COLO668 (cell line): ENCODE measurements at regions not wholly inside any gene's neighbourhood (a gene's known extent, or its start where the extent isn't known, plus 50 kb on each side); places are given as distances from the start of the nearest gene placed in this dataset.
A peak's percentile ranks its signal among the peaks of the same experiment; 100 is the strongest.
"Not testable (repeated sequence)": the region's sequence is repeated elsewhere in the genome, so short reads cannot be mapped to it uniquely, and the experiment has no call there.

Experiments used
- DNase-seq: peaks from one replicate; lab custom pipeline; 2025; ENCODE audit not compliant: unreplicated experiment; lab: John Stamatoyannopoulos, UW

DNA sequence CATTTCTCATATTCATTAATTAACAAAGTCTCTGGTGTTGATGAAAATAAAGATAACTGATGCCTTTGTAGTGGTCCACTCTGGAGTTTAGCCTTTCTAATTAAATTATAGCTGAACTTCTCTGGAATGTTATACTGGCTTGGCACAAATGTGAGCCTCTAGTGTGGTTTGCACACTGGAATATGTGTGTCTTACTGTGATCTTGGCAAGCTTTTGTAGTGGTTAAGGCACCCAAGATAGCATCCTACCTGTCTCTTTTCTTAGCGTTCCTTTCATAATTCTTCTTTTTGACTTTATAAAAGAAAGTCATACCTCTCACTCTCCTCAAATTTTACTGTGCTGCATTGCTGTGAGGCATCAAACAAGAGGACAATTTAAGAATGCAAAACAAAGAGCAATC is 107.4 kb downstream of the UTRN start:
- DNase-seq, result no peak

DNA sequence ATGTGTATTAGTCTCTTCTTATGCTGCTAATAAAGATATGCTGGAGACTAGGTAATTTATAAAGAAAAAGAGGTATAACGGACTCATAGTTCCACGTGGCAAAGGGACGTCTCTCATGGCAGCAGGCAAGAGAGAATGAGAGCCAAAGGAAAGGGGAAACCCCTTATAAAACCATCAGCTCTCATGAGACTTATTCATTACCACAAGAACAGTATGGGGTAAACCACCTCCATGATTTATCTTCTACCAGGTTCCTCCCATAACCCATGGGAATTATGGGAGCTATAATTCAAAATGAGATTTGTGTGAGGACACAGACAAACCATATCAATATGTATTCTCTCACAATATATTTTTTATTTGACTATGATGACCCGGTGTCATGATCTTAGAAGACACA is 109.1 kb downstream of the UTRN start:
- DNase-seq, result no peak

DNA sequence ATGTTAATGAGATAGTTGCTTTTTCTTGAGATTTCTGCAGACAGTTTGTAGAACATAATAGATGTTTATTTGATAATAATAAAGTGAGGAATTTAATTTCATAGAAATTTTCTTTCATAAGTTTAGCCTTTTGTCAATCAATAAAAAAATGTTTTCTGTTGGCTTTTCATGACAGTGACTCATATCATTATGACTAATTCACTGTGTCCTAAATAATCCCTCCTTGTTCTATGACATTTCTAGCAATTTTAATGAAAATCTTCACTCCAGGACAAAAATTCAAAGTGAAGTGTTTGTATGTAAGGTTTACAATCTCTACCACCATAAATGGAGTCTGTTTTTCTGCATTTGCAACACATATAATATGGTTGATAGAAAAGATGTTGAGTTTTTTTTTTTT is 109.9 kb downstream of the UTRN start:
- DNase-seq, result no peak

DNA sequence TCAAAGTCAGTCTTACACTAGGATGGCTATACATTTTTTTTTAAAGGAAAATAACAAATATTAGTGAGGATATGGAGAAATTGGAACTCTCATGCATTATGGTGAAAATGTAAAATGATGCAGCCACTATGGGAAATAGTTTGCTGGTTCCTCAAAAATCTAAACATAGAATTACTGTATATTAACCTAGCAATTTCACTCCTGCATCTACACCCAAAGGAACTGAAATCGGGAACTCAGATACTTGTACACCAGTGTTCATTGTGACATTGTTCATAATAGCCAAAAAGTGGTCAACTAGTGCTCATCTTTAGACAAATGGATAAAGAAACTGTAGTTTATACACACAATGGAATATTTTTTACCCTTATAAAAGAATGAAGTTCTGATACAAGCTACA is 110.7 kb downstream of the UTRN start:
- DNase-seq, result no peak

DNA sequence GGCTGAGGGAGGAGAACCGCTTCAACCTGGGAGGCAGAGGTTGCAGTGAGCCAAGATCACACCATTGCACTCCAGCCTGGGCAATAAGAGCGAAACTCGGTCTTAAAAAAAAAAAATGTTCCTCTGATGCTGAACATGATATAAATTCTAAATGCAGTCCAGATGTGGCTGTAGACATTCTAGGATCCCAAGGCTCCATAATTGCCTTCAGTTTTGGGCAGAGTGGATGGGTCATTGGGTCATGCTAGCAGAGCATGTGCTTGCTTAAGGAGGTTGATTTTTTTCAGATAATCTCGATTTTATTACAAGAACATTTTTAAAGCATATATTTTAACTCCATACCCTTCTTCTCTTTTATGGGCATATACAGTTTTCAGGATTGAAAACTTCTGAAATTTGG is 112.0 kb downstream of the UTRN start:
- no peak for DNase-seq

DNA sequence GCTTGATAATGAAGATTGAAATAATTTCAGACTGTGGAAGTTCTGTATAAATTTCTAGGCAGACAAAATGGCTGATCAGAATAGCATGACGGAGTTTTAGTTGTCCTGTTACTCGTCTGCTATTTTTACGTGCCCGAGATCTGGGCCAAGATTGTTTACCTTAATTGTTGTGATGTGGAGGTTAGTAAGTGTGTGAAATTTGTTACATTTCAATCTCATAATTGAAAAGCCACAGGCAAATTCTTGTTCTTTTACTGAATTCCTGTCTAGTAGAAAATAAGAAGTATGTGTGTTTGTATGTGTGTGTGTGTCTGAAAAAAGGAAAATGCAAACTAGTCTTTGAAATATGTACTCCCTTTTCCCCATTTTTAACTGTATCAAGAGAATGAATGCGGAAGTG is 115.2 kb downstream of the UTRN start:
- DNase-seq, result no peak

DNA sequence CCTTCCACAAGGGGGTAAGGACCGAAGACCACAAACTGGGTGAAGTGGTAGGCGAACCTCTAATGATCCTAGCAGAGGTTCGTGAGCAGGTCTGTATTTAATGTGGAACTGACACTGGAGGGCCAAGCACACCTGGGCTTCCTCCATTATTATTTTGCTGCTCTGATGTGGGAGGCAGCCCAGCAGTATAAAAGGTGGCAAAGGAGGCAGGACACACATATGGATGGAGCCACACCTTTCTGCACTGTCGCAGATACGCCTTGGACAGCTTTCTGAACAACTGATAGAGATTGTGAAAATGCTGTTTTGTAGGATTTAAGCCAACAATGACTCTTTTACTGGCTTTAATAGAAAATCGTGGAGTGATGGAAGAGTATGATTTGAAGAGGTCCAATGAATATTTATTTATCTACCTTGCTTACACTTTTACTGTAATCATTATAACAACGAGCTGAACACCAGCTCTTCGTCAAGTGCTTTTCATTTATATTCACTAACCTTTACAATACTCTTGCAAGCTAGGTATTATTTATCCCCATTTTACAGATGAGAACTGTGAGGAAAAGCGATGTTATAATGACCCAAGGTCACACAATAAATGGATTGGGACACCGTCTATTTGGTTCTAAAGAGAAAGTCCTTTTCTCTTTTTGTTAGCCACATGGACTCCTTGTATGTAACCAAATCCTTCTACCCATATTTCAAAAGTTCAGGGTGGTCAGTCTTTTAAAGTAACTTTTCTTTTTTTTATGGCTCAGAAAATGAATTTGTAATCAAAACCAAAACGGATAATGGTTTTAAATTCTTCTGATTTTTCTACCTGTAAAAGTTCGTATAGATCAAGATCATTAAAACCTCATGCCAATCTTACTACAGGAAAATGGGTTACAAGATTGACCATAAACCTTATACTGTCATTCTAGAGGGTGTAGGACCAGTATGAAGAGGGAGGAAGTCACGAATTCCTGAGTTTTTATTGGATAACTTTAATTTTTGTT is 116.9 kb downstream of the UTRN start:
- no peak for DNase-seq

DNA sequence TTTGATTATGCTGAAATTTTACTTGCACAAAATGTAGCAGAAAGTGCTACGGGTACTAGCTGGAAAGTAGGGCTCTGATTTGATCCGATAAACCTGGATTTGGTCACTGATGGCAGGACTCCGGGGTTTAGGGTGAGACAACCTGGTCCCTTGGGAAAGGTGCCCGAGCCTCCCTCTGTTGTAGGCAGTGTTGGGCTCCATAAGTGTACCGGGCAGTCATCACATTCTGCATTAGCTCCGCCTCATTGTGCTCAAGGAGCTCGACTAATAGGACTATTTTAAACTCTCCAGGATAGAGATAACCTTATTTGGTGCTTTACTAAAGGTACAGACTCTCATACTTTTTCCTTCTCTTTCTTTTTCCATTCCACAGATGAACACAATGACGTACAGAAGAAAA is 117.6 kb downstream of the UTRN start:
- DNase-seq, result no peak

DNA sequence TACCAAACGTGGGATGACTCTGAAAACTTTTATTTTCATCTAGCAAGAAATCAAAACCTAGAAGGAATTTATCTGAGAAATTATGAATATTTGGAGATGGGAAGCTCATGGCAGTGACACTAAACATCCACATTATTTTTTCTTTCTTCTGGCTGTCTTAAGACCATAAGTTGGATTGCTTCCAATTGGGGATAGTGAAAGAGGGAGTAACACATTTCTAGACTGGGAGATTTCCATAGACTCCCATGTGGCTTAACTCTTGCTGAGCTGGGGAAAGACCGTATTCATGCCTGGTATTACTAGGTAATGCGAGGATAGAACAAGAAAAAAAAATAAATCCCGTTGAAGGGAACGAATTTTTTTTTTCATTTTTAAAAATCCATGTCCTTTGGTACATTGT is 120.0 kb downstream of the UTRN start:
- DNase-seq, result no peak

DNA sequence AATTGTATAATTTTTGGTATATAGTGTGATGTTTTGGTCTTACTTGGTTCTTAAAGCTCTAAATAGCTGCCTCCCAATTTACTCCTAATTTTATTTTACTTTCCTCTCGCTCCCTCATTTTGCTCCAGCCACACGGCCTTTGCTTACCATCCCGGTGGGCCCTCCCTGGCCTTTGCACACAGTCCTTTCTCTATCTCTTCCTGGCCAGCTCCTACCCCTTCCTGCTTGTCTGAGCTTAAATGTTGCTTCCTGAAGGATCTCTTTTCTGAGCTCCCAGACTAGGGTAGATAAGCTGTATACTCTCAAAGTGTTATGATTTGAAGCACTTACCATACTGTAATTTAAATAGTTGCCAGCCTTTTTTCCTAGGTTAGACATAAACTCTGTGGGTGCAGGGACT is 121.7 kb downstream of the UTRN start:
- DNase-seq, result no peak

DNA sequence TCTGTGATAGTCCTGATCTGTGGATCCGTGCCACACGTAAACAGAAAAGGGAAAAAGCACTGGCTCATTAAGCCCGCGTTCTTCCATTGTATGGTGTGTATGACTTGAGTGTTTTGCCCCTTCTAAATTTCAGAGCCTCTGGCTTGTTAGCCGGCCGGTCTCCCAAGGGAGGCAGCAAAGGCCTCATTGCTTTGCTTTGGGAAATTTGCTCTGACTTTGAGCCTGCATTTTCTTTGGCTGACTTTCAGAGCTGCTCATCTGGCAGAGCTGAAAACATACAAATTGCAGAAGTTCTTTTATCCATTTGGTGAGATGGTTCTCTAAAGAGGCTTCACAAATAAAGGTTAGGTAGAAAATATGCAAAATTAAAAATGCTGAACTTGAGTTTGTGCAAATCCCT is 123.0 kb downstream of the UTRN start:
- DNase-seq, result no peak

DNA sequence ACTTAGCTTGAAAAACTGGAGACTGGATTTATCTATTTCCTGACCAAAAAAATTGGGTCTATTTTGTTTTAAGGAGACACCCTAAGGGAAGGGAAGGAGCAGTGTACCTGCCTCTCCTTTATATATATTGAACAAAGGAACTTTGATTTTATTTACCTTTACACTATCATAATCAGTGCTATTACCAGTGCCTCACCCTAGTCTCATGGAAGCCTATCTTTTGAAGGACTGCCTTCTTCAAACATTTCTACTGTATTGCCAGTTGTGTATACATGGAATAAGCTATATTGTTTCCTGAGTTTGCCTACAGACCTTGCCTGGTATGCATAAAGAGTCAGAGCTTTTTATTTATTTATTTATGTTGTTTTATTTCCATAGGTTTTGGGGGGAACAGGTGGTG is 124.9 kb downstream of the UTRN start:
- DNase-seq, result no peak

DNA sequence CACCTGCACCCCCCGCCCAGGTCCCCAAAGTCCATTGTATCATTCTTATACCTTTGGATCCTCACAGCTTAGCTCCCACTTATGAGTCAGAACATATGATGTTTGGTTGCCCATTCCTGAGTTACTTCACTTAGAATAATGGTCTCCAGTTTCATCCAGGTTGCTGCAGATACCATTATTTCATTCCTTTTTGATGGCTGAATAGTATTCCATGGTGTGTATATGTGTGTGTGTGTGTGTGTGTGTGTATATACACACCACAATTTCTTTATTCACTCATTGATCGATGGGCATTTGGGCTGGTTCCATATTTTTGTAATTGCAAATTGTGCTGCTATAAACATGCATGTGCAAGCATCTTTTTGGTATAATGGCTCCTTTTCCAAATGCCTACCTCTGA is 125.4 kb downstream of the UTRN start:
- not testable (repeated sequence) for DNase-seq

DNA sequence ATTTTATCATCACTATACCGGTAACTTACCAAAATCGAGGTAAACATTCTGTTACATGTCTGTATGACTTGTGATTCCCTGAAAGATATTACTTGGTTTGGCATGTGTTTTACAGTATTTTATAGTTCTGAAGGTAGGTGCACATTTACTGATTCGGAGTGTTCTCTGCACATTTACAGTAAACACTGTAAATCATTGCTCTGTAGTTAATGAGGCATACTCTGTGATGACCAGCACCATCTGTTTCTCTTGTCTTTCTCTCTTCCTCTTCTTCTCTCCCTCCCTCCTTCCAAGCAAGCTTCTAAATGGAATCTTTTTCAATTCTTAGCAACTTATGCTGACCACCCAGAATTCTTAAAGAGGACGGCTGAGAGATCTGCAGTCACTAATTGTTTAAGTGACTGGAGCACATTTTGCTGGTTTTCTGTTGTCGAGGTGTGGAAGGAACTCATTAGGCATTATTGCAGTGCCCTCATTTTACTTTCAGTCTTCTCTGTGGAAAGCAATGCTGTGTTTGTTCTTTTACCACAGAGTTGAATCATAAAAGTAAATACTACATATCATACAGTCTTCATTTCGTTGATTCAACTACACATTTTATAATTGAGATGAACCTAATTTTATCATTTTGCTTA is 126.5 kb downstream of the UTRN start:
- peak; percentile 6 for DNase-seq

DNA sequence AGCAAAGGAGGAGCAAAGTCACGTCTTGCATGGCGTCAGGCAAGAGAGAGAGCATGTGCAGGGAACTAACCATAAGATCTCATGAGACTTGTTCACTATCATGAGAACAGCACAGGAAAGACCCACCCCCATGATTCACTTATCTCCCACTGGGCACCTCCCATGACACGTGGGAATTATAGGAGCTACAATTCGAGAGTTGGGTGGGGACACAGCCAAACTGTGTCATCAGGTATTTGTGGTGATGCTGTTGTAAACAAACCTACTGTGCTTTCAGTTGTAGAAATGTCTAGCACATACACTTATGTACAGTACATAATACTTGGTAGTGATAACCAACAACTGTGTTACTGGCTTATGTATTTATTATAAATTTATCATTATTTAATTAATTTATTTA is 128.3 kb downstream of the UTRN start:
- no peak for DNase-seq

DNA sequence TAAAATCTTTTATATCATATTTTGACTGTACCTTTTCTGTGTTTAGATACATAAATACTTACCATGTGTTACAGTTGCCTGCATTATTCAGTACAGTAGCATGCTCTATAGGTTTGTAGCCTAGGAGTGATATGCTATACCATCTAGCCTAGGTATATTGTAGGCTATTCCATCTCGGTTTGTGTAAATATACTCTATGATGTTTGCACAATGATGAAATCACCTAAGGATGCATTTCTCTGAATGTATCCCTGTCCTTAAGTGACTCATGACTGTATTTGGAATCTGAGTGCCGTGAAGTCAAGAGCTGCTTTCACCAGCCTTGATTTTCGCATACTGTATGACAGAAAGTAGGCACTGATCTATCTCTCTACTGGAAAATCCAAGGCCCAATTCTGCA is 129.9 kb downstream of the UTRN start:
- peak; percentile 22 for DNase-seq

DNA sequence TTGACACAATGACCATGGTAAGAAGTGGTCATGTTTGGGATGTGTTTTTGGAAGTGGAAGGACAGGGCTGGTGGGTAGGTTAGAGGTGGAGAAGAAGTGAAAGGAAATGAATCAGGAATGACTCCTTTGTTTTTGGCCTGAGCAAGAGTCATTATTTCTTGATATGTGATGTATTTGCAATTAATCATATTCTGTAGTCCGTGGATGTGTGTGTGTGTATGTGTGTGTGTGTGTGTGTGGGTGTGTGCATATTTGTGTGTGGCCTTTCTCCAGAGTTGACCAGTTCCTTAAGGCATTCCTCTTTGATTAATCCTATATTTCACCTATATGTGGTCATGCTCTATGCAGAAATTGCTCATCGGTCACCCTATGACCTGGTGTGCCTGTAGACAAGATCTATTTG is 130.7 kb downstream of the UTRN start:
- no peak for DNase-seq

DNA sequence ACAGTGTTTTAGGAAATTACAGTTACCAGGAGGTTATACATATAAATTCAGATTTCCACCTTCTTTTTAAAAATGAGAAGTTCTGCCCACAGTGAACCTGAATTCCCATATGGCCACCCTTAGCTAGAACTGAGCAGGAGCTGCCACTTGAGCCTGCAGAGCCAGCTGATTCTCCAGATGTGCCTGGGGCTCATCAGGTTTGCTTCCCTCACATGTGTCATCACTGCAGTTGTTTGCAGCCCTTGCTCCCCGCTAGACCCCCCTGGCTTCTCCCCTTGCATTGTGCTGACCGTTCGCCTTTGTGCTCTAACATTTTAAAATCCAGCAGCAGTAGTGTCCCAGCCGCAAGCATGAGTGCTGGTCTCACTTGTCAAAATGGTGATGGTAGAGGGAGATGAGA is 131.1 kb downstream of the UTRN start:
- DNase-seq, result no peak

DNA sequence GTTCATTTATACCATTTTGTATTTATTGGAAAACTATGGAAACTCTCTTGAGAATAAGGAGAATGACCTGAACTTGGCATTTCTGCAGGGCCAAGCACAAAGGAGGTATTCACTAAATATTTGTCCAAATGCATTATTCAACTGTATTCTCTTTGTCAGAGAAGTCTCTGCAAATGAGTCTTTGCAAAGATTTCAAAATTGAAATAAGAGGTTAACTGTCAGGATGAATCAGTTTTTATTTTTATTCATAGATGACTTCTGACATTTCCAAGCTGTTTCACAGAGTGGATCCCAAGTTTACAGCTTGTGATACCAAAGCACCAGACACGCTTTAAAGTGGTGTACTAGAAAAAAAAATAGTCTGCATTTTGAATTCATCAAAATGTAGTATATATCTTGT is 131.6 kb downstream of the UTRN start:
- no peak for DNase-seq

DNA sequence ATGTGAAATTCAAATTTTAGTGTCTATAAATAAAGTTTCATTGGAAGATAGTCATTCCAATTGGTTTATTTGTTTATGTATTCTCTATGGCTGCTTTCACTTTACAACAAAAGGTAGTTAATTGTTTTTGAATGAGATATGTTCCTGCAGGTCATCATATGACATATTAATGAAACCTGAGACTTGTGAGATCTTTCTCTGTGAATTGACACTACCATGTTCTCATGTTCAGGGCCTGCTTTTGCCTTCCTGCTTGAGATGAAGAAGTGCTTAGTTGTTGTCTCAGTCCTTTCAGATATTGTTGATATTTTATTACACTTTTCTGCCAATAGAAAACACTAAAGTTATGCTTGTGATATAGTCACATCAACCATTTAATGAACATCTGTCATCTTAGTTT is 132.5 kb downstream of the UTRN start:
- DNase-seq, result peak; percentile 2

DNA sequence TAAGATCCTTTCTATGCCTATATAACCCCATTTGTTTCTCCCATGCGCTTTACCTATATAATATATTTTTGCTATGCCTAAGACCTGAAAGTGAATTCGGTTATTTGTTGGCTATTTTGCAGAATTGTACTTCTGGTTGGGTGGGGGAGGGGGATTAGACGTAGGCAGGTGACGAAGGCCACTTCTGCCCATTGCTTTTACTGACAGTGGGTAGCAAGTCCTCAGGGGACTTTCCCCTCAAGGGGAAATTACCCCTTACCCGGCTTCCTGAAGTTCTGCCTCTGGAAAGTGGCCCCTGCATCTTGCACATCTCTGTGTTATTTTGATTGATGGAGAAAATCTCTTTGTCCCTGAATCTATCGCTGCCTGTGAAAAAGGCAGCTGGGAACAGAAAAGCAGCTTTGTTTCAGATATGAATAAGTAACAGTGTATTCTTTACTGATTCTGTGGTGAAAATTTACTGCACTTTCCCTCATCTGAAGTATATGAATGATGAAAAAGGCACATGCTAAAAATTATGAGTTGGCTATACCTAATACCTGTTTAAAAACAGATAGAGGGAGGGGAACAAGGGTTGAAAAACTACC is 133.9 kb downstream of the UTRN start:
- DNase-seq, result no peak

DNA sequence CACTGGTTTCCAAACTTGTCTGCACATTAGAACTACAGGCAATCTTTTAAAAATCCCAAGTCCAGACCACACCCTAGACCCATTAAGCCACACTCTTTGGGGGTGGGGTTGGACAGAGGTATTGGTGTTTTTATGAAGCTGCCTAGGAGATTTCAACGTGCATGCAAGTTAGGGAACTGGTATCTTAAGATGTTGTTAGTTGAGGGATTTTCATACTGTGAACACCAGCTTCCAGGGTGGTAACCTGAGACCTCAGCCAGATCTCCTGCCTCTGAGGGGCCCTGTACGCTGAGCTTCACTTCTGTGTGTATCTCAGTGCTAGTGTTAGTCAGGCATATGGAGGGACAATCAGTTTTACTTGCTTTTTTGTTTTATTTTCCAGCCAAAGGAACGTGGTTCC is 138.0 kb downstream of the UTRN start:
- no peak for DNase-seq
